ENCODE measurements at regions not wholly inside any gene's neighbourhood (a gene's known extent, or its start where the extent isn't known, plus 50 kb on each side); places are given as distances from the start of the nearest gene placed in this dataset.

- Mint-ChIP-seq H3K27me3 (ENCODE audit: insufficient read depth, unreplicated experiment) (peaks cover 57% of the 10 kb centered on the region), H3K4me3 (ENCODE audit: unreplicated experiment) (no peak overlapping the region), H3K4me1 (ENCODE audit: insufficient read depth, unreplicated experiment) (no peaks in the 10 kb centered on the region), H3K36me3 (ENCODE audit: insufficient read depth, unreplicated experiment) (no peaks in the 10 kb centered on the region), H3K27ac (ENCODE audit: low read depth, unreplicated experiment) (no peak overlapping the region), H3K9me3 (ENCODE audit: unreplicated experiment) (no peaks in the 10 kb centered on the region)
- ChIA-PET CTCF (interaction anchor here (0.7 kb wide), 1 partner anchor 481 kb away, joined by 4 read pairs; no protein-coding TSS in a partner anchor), POLR2A (no interaction called here)
- no peak for DNase-seq (ENCODE audit: unreplicated experiment)
- TF ChIP-seq CTCF (IDR thresholded peaks at IDR 0.05; ENCODE audit: unreplicated experiment) = no peak
- no TSS peak for BruUV-seq (replicated peaks)
- intact Hi-C loops (cut with micrococcal nuclease) = no loop called here
Measured at GRCh38 chr3:63146154-63146553, 132.0 kb upstream of the SYNPR start.

GRCh38 chr3:63150880-63151279 is 127.2 kb upstream of the SYNPR start:
- no peak for TF ChIP-seq CTCF (IDR thresholded peaks at IDR 0.05; ENCODE audit: unreplicated experiment)
- POLR2A ChIA-PET = no interaction called here
- DNase-seq (ENCODE audit: unreplicated experiment) = no peak
- no TSS peak for BruUV-seq (replicated peaks)
- CTCF ChIA-PET = no interaction called here
- H3K36me3 Mint-ChIP-seq (ENCODE audit: insufficient read depth, unreplicated experiment) = no peaks in the 10 kb centered on the region
- no peak overlapping the region for H3K27ac Mint-ChIP-seq (ENCODE audit: low read depth, unreplicated experiment)
- intact Hi-C loops (cut with micrococcal nuclease) = no loop called here
- H3K27me3 Mint-ChIP-seq (ENCODE audit: insufficient read depth, unreplicated experiment) = peaks cover 50% of the 10 kb centered on the region
- no peak overlapping the region for H3K4me3 Mint-ChIP-seq (ENCODE audit: unreplicated experiment)
- H3K9me3 Mint-ChIP-seq (ENCODE audit: unreplicated experiment) = no peaks in the 10 kb centered on the region
- H3K4me1 Mint-ChIP-seq (ENCODE audit: insufficient read depth, unreplicated experiment) = no peaks in the 10 kb centered on the region

GRCh38 chr3:63151897-63152296 is 126.2 kb upstream of the SYNPR start:
- no peak for DNase-seq (ENCODE audit: unreplicated experiment)
- H3K9me3 Mint-ChIP-seq (ENCODE audit: unreplicated experiment) = no peaks in the 10 kb centered on the region
- ChIA-PET POLR2A (no interaction called here), CTCF (interaction anchor here (1.2 kb wide), 1 partner anchor 43 kb away, joined by 3 read pairs; no protein-coding TSS in a partner anchor)
- peaks cover 47% of the 10 kb centered on the region for H3K27me3 Mint-ChIP-seq (ENCODE audit: insufficient read depth, unreplicated experiment)
- no peak for TF ChIP-seq CTCF (IDR thresholded peaks at IDR 0.05; ENCODE audit: unreplicated experiment)
- H3K27ac Mint-ChIP-seq (ENCODE audit: low read depth, unreplicated experiment) = no peak overlapping the region
- intact Hi-C loops (cut with micrococcal nuclease) = no loop called here
- no peaks in the 10 kb centered on the region for H3K4me1 Mint-ChIP-seq (ENCODE audit: insufficient read depth, unreplicated experiment)
- H3K4me3 Mint-ChIP-seq (ENCODE audit: unreplicated experiment) = no peak overlapping the region
- BruUV-seq (replicated peaks) = no TSS peak
- no peaks in the 10 kb centered on the region for H3K36me3 Mint-ChIP-seq (ENCODE audit: insufficient read depth, unreplicated experiment)

- no TSS peak for BruUV-seq (replicated peaks)
- Mint-ChIP-seq H3K4me3 (ENCODE audit: unreplicated experiment) (no peak overlapping the region), H3K4me1 (ENCODE audit: insufficient read depth, unreplicated experiment) (no peaks in the 10 kb centered on the region)
Measured at GRCh38 chr3:63159764-63160163, 118.3 kb upstream of the SYNPR start.

More at GRCh38 chr3:63159764-63160163, 118.3 kb upstream of the SYNPR start:
- Mint-ChIP-seq H3K27ac (ENCODE audit: low read depth, unreplicated experiment) (no peak overlapping the region), H3K27me3 (ENCODE audit: insufficient read depth, unreplicated experiment) (peaks cover 67% of the 10 kb centered on the region), H3K9me3 (ENCODE audit: unreplicated experiment) (no peaks in the 10 kb centered on the region), H3K36me3 (ENCODE audit: insufficient read depth, unreplicated experiment) (no peaks in the 10 kb centered on the region)
- no peak for DNase-seq (ENCODE audit: unreplicated experiment)
- ChIA-PET POLR2A (interaction anchor here (0.7 kb wide), 1 partner anchor 32 kb away, joined by 3 read pairs; no protein-coding TSS in a partner anchor), CTCF (interaction anchor here (0.7 kb wide), 1 partner anchor 1285 kb away, joined by 5 read pairs; no protein-coding TSS in a partner anchor)
- intact Hi-C loops (cut with micrococcal nuclease) = no loop called here
- TF ChIP-seq CTCF (IDR thresholded peaks at IDR 0.05; ENCODE audit: unreplicated experiment) = no peak
